ENCODE measurements at regions not wholly inside any gene's neighbourhood (a gene's known extent, or its start where the extent isn't known, plus 50 kb on each side); places are given as distances from the start of the nearest gene placed in this dataset.

GRCh38 chr6:113805811-113806495, 51.2 kb upstream of the MARCKS start:
- intact Hi-C loops (cut with DNase I) = no loop called here
- TF ChIP-seq POLR2A (IDR thresholded peaks at IDR 0.05) = no peak
- TF ChIP-seq, protein P1, sequence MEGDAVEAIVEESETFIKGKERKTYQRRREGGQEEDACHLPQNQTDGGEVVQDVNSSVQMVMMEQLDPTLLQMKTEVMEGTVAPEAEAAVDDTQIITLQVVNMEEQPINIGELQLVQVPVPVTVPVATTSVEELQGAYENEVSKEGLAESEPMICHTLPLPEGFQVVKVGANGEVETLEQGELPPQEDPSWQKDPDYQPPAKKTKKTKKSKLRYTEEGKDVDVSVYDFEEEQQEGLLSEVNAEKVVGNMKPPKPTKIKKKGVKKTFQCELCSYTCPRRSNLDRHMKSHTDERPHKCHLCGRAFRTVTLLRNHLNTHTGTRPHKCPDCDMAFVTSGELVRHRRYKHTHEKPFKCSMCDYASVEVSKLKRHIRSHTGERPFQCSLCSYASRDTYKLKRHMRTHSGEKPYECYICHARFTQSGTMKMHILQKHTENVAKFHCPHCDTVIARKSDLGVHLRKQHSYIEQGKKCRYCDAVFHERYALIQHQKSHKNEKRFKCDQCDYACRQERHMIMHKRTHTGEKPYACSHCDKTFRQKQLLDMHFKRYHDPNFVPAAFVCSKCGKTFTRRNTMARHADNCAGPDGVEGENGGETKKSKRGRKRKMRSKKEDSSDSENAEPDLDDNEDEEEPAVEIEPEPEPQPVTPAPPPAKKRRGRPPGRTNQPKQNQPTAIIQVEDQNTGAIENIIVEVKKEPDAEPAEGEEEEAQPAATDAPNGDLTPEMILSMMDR (IDR thresholded peaks at IDR 0.05) = no peak
- no peaks in the 10 kb centered on the region for H3K9me3 ChIP-seq
- H3K4me3 ChIP-seq = no peak overlapping the region
- no peaks in the 10 kb centered on the region for H3K4me1 ChIP-seq
- H3K27me3 ChIP-seq = no peaks in the 10 kb centered on the region
- DNase-seq = no peak
- 77 to 87% methylated on average over 5 to 6 of the region's 6 CpGs for whole genome bisulfite sequencing, 2 donors
- H3K27ac ChIP-seq = peak overlapping the region in 1 of 4 donors; percentile 34
- H3K36me3 ChIP-seq = no peaks in the 10 kb centered on the region

Small RNAs in the stretch of these regions (small RNA-seq; reads per million reads assigned to genes)
- 0 to 0.82 (median 0.51) reads per million in 4 donors for gene RNU6-1163P

Data from esophagus squamous epithelium (tissue), 5 donors.